Neural cell (in vitro differentiated cells): ENCODE measurements at regions not wholly inside any gene's neighbourhood (a gene's known extent, or its start where the extent isn't known, plus 50 kb on each side); places are given as distances from the start of the nearest gene placed in this dataset.

Experiments
- H2AFZ ChIP-seq: fragments of 200-600, 300-800 bp; sonication (generic), shearing (Covaris generic); 2 replicates; pipeline ENCODE4 v1.6.0; 2014; ENCODE audit warnings: low read depth, mild to moderate bottlenecking, antibody characterized with exemption, low read length, moderate library complexity
- H3F3A ChIP-seq: fragments of 200-600 bp; shearing (Covaris generic); 2 replicates; pipeline ENCODE4 v1.6.1; 2016; ENCODE audit warnings: mild to moderate bottlenecking, moderate library complexity, mixed read lengths, antibody characterized with exemption, low read length; ENCODE audit not compliant: insufficient read depth, poor library complexity, severe bottlenecking
- H3K27ac ChIP-seq: fragments of 200-600, 300-800 bp; sonication (generic), shearing (Covaris generic); 2 replicates; pipeline ENCODE4 v1.5.1; 2014; ENCODE audit warnings: mild to moderate bottlenecking, low read length, moderate library complexity
- H3K27me3 ChIP-seq: fragments of 300-800, 200-600 bp; sonication (generic), shearing (Covaris generic); 2 replicates; pipeline ENCODE4 v1.6.0; 2014; ENCODE audit warnings: mild to moderate bottlenecking, low read depth, low read length, moderate library complexity; ENCODE audit not compliant: insufficient read depth
- H3K36me3 ChIP-seq: fragments of 300-800, 200-600 bp; sonication (generic), shearing (Covaris generic); 2 replicates; pipeline ENCODE4 v1.5.1; 2014; ENCODE audit warnings: mild to moderate bottlenecking, antibody characterized with exemption, low read length, moderate library complexity; ENCODE audit not compliant: insufficient read depth
- H3K4me2 ChIP-seq: fragments of 300-800, 200-600 bp; sonication (generic), shearing (Covaris generic); 2 replicates; pipeline ENCODE4 v1.6.0; 2014; ENCODE audit warnings: mild to moderate bottlenecking, low read length
- H3K4me3 ChIP-seq: fragments of 300-800, 200-600 bp; sonication (generic), shearing (Covaris generic); 2 replicates; pipeline ENCODE4 v1.5.1; 2014; ENCODE audit warnings: mild to moderate bottlenecking, low read length, moderate library complexity
- H3K79me2 ChIP-seq: fragments of 200-600 bp; shearing (Covaris generic); replicated peaks from 2 replicates; pipeline ENCODE4 v1.6.0; 2014; ENCODE audit warnings: mild to moderate bottlenecking, low read length, moderate library complexity; ENCODE audit not compliant: insufficient read depth
- H3K9ac ChIP-seq: fragments of 300-800, 200-600 bp; sonication (generic), shearing (Covaris generic); 2 replicates; pipeline ENCODE4 v1.6.1; 2016; ENCODE audit warnings: mild to moderate bottlenecking, low read length, mixed read lengths
- H3K9me2 ChIP-seq: fragments of 200-600 bp; shearing (Covaris generic); 2 replicates; pipeline ENCODE4 v1.6.1; 2016; ENCODE audit warnings: mild to moderate bottlenecking, low read length, mixed read lengths; ENCODE audit not compliant: insufficient read depth
- H3K9me3 ChIP-seq: fragments of 200-600, 300-800 bp; sonication (generic), shearing (Covaris generic); 2 replicates; pipeline ENCODE4 v1.6.1; 2016; ENCODE audit warnings: mild to moderate bottlenecking, mixed run types, low read length, moderate library complexity, mixed read lengths
- H4K20me1 ChIP-seq: fragments of 200-600 bp; shearing (Covaris generic); 2 replicates; pipeline ENCODE4 v1.6.1; 2016; ENCODE audit warnings: mild to moderate bottlenecking, mixed run types; ENCODE audit not compliant: insufficient read depth
- CTCF ChIP-seq: fragments of 450-650 bp; IDR thresholded peaks from 2 replicates; pipeline ENCODE4 v1.5.1; 2014; ENCODE audit warnings: antibody characterized with exemption, mild to moderate bottlenecking, moderate library complexity; ENCODE audit not compliant: poor library complexity, severe bottlenecking
- EP300 ChIP-seq: fragments of 450-650 bp; conservative IDR thresholded peaks from 2 replicates; pipeline ENCODE4 v1.6.1; 2014; ENCODE audit warnings: antibody characterized with exemption, mild to moderate bottlenecking, moderate library complexity; ENCODE audit not compliant: poor library complexity, severe bottlenecking
- EZH2 ChIP-seq: fragments of 200-600, 300-800 bp; shearing (Covaris generic), sonication (generic); IDR thresholded peaks from 2 replicates; pipeline ENCODE4 v1.6.1; 2014; ENCODE audit warnings: antibody characterized with exemption, low read length, borderline replicate concordance, mild to moderate bottlenecking; ENCODE audit not compliant: insufficient read depth, poor library complexity, severe bottlenecking
- MXI1 ChIP-seq: fragments of 450-650 bp; conservative IDR thresholded peaks from 2 replicates; pipeline ENCODE4 v1.6.1; 2014; ENCODE audit warnings: antibody characterized with exemption, mild to moderate bottlenecking; ENCODE audit not compliant: poor library complexity, severe bottlenecking
- POLR2AphosphoS5 ChIP-seq: IDR thresholded peaks from 2 replicates; pipeline ENCODE4 v1.6.1; 2012
- RAD21 ChIP-seq: fragments of 450-650 bp; conservative IDR thresholded peaks from 2 replicates; pipeline ENCODE4 v1.6.1; 2014; ENCODE audit warnings: antibody characterized with exemption, mild to moderate bottlenecking, moderate library complexity
- REST ChIP-seq: IDR thresholded peaks from 2 replicates; pipeline ENCODE4 v1.6.1; 2012; ENCODE audit warnings: borderline replicate concordance
- SMC3 ChIP-seq: fragments of 450-650 bp; conservative IDR thresholded peaks from 2 replicates; pipeline ENCODE4 v1.6.1; 2014; ENCODE audit warnings: antibody characterized with exemption, mild to moderate bottlenecking, moderate library complexity; ENCODE audit not compliant: poor library complexity
- TAF1 ChIP-seq: IDR thresholded peaks from 2 replicates; pipeline ENCODE4 v1.6.1; 2012; ENCODE audit warnings: low read depth

GRCh38 chr16:7055443-7055842 lies 277.2 kb upstream of the RBFOX1 start:
- no peak overlapping the region for H3K4me2 ChIP-seq
- no peak overlapping the region for H3K9ac ChIP-seq
- no peak overlapping the region for H3K4me3 ChIP-seq
- H3K9me2 ChIP-seq, result no peaks in the 10 kb centered on the region
- H4K20me1 ChIP-seq, result no peaks in the 10 kb centered on the region
- no peaks in the 10 kb centered on the region for H3K9me3 ChIP-seq
- H3K36me3 ChIP-seq, result no peaks in the 10 kb centered on the region
- H3K79me2 ChIP-seq, result no peaks in the 10 kb centered on the region
- TF ChIP-seq EP300 (no peak), POLR2AphosphoS5 (no peak), REST (no peak), MXI1 (no peak), SMC3 (no peak), RAD21 (no peak), EZH2 (no peak), CTCF (no peak), TAF1 (no peak)
- no peaks in the 10 kb centered on the region for H3F3A ChIP-seq
- no peaks in the 10 kb centered on the region for H3K27me3 ChIP-seq
- H3K27ac ChIP-seq, result no peak overlapping the region
- H2AFZ ChIP-seq, result no peak overlapping the region

GRCh38 chr16:7051591-7052349 lies 280.9 kb upstream of the RBFOX1 start:
- no peaks in the 10 kb centered on the region for H3K9me3 ChIP-seq
- no peaks in the 10 kb centered on the region for H4K20me1 ChIP-seq
- no peak overlapping the region for H3K4me3 ChIP-seq
- TF ChIP-seq REST (no peak), POLR2AphosphoS5 (no peak), SMC3 (no peak), TAF1 (no peak), MXI1 (no peak), EZH2 (no peak), EP300 (no peak), CTCF (no peak), RAD21 (no peak)
- H2AFZ ChIP-seq, result no peak overlapping the region
- no peaks in the 10 kb centered on the region for H3K9me2 ChIP-seq
- H3K27ac ChIP-seq, result no peak overlapping the region
- H3K27me3 ChIP-seq, result no peaks in the 10 kb centered on the region
- no peaks in the 10 kb centered on the region for H3F3A ChIP-seq
- H3K4me2 ChIP-seq, result no peak overlapping the region
- no peak overlapping the region for H3K9ac ChIP-seq
- H3K79me2 ChIP-seq, result no peaks in the 10 kb centered on the region
- no peaks in the 10 kb centered on the region for H3K36me3 ChIP-seq
